Uterus (tissue), 2 donors: ENCODE measurements at regions not wholly inside any gene's neighbourhood (a gene's known extent, or its start where the extent isn't known, plus 50 kb on each side); places are given as distances from the start of the nearest gene placed in this dataset.

Experiments used
- CTCF ChIP-seq, 4 experiments: fragments of 200-600 bp in 2 of 4; fragments of 450-650 bp in 2 of 4; sonication (generic) in 2 of 4; IDR thresholded peaks; one replicate each; pipeline ENCODE4 v1.5.1; 2016 to 2019; ENCODE audit warnings: antibody characterized with exemption in 4 of 4, mild to moderate bottlenecking in 2 of 4, moderate library complexity in 1 of 4
- POLR2A ChIP-seq, 2 donors: fragments of 450-650 bp; IDR thresholded peaks; one replicate each; pipeline ENCODE4 v1.6.1; 2016; ENCODE audit warnings: antibody characterized with exemption in 2 of 2, mild to moderate bottlenecking in 1 of 2, moderate library complexity in 1 of 2

DNA sequence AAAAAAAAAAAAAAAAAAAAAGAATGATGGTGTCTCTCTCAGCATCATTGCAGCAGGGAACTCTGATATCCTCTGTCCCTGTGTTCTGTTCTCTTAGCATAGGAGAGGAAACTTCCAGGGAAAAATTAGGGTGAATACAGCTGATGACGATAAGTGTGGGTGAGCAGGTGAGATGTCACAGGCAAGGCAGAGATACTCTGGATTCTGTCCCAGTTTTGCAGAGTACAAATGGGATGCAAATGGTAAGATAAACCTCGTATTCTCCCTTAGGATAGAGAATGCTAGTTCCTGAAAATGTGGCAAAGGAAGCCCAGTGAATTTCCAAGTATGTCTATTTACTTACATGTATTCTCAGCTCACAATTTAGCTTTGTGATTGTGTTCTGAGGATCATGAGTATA is 671.6 kb upstream of the BOD1L1 start:
- no peak for TF ChIP-seq POLR2A (IDR thresholded peaks at IDR 0.05)
- no peak for TF ChIP-seq CTCF (IDR thresholded peaks at IDR 0.05)
